ENCODE measurements at regions not wholly inside any gene's neighbourhood (a gene's known extent, or its start where the extent isn't known, plus 50 kb on each side); places are given as distances from the start of the nearest gene placed in this dataset.
A peak's percentile ranks its signal among the peaks of the same experiment; 100 is the strongest.

DNA sequence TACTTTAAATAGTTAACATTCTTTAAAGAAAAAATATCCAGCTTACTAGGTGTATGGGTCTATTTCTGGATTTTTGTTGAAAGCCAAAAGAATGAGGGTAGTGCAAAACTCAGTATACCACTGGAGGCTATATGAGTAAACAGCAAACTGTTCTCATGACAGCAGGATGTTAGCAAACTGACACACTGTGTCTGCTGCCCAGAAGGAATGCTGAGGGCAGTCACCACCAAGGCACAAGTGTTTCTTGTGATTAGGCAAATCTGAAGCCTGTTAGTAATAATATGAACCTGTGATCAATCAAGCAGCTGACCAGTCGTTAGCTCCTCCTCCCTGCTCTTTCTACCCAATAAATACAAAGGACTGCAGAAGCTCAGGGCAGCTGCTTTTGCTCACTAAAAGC, 50.5 kb upstream of the SULT1C3 start:
- Histone ChIP-seq H3K4me3 (ENCODE audit: severe bottlenecking) (no peak overlapping the region), H3K36me3 (ENCODE audit: low read depth) (no peaks in the 10 kb centered on the region), H3K27me3 (ENCODE audit: insufficient read depth, poor library complexity, severe bottlenecking) (no peaks in the 10 kb centered on the region), H3K27ac (ENCODE audit: poor library complexity, severe bottlenecking) (no peak overlapping the region), H3K9me3 (ENCODE audit: severe bottlenecking) (no peaks in the 10 kb centered on the region), H3K4me1 (ENCODE audit: insufficient read depth, poor library complexity, severe bottlenecking) (peaks cover 5% of the 10 kb centered on the region)
- TF ChIP-seq, protein P1, sequence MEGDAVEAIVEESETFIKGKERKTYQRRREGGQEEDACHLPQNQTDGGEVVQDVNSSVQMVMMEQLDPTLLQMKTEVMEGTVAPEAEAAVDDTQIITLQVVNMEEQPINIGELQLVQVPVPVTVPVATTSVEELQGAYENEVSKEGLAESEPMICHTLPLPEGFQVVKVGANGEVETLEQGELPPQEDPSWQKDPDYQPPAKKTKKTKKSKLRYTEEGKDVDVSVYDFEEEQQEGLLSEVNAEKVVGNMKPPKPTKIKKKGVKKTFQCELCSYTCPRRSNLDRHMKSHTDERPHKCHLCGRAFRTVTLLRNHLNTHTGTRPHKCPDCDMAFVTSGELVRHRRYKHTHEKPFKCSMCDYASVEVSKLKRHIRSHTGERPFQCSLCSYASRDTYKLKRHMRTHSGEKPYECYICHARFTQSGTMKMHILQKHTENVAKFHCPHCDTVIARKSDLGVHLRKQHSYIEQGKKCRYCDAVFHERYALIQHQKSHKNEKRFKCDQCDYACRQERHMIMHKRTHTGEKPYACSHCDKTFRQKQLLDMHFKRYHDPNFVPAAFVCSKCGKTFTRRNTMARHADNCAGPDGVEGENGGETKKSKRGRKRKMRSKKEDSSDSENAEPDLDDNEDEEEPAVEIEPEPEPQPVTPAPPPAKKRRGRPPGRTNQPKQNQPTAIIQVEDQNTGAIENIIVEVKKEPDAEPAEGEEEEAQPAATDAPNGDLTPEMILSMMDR (IDR thresholded peaks at IDR 0.05; ENCODE audit: poor library complexity, severe bottlenecking), result no peak
- ATAC-seq (ENCODE audit: low read depth) (peak; percentile 42; the same call in 1 of the 3 replicates), DNase-seq (ENCODE audit: low spot score) (no peak)
